Lower leg skin (tissue), 3 donors: ENCODE measurements at regions not wholly inside any gene's neighbourhood (a gene's known extent, or its start where the extent isn't known, plus 50 kb on each side); places are given as distances from the start of the nearest gene placed in this dataset.

Source experiments
- POLR2A ChIP-seq, 2 donors: fragments of 450-650 bp; IDR thresholded peaks; one replicate each; pipeline ENCODE4 v1.6.1; 2016 to 2017; ENCODE audit warnings: antibody characterized with exemption in 2 of 2, mild to moderate bottlenecking in 1 of 2, moderate library complexity in 1 of 2
- TF ChIP-seq, protein P1 (sequence below), 3 donors: fragments of 450-650 bp; IDR thresholded peaks; one replicate each; pipeline ENCODE4 v1.5.1; 2016; ENCODE audit warnings: antibody characterized with exemption in 3 of 3, mild to moderate bottlenecking in 3 of 3, moderate library complexity in 2 of 3

DNA sequence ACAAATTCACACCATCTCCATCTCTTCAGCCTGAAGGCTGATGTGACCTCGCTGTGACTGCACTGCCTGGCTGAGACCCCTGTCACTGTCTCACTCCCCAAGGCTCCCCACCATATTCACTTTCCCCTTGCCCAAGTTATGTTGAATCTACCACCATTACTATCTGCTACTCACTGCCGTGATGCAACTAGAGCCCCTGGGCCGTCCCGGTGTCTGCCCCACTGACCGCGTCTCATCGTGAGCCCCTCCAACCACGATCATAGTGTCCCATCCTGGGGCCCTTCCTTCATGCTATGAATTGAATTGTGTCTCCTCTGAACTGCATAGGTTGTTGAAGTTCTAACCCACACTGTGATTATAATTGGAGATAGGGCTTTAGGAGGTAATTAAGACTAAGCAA, 71.9 kb upstream of the CHST15 start:
- TF ChIP-seq, protein P1, sequence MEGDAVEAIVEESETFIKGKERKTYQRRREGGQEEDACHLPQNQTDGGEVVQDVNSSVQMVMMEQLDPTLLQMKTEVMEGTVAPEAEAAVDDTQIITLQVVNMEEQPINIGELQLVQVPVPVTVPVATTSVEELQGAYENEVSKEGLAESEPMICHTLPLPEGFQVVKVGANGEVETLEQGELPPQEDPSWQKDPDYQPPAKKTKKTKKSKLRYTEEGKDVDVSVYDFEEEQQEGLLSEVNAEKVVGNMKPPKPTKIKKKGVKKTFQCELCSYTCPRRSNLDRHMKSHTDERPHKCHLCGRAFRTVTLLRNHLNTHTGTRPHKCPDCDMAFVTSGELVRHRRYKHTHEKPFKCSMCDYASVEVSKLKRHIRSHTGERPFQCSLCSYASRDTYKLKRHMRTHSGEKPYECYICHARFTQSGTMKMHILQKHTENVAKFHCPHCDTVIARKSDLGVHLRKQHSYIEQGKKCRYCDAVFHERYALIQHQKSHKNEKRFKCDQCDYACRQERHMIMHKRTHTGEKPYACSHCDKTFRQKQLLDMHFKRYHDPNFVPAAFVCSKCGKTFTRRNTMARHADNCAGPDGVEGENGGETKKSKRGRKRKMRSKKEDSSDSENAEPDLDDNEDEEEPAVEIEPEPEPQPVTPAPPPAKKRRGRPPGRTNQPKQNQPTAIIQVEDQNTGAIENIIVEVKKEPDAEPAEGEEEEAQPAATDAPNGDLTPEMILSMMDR (IDR thresholded peaks at IDR 0.05) = no peak
- TF ChIP-seq POLR2A (IDR thresholded peaks at IDR 0.05) = no peak
